Middle frontal gyrus (tissue), 1 donor: ENCODE measurements at regions not wholly inside any gene's neighbourhood (a gene's known extent, or its start where the extent isn't known, plus 50 kb on each side); places are given as distances from the start of the nearest gene placed in this dataset.

Source experiments
- DNase-seq: peaks from one replicate; pipeline ENCODE4 v3.0.0-alpha.2; 2015; ENCODE audit warnings: low spot score; ENCODE audit errors: extremely low spot score

DNA sequence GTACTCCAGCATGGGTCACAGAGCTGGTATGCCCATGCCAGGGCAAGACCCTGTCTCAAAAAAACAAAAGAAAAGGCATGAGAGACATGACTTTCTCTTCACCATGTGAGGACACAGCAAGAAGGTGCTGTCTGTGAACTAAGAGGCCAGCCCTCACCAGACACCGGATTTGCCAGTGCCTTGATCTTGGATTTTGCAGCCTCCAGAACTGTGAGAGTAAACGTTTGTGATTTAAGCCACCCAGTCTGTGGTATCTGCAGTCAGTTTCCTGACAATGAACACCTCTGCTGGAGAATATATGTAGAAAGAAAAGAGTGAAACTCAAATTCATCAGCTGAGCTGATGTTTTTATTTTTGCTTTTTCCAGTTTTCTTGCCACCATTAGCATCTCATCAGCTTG is 166.3 kb upstream of the RAB4A start:
- no peak for DNase-seq

- DNase-seq: no peak
Observed at GRCh38 chr1:229105109-229105508, 165.8 kb upstream of the RAB4A start.

- DNase-seq: no peak
Observed at GRCh38 chr1:229105822-229106525, 164.9 kb upstream of the RAB4A start.

- no peak for DNase-seq
Observed at GRCh38 chr1:229106526-229107125, 164.3 kb upstream of the RAB4A start.

- DNase-seq: no peak
Observed at GRCh38 chr1:229107304-229107815, 163.6 kb upstream of the RAB4A start.

DNA sequence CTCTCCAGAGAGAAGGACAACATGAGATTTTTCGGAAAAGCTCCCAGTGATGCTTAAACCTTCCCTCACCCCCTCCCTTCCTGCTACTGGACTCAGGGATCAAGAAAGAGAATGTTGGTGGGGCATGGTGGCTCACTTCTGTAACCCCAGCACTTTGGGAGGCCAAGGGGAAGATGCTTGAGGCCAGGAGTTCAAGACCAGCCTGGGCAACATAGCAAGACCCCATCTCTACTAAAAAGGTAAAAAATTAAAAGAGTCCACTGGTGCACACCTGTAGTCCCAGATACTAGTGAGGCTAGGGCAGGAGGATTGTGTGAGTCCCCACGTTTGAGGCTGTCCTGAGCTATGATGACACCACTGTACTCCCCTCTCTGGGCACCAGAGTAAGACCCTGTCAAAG is 162.9 kb upstream of the RAB4A start:
- DNase-seq: no peak

DNA sequence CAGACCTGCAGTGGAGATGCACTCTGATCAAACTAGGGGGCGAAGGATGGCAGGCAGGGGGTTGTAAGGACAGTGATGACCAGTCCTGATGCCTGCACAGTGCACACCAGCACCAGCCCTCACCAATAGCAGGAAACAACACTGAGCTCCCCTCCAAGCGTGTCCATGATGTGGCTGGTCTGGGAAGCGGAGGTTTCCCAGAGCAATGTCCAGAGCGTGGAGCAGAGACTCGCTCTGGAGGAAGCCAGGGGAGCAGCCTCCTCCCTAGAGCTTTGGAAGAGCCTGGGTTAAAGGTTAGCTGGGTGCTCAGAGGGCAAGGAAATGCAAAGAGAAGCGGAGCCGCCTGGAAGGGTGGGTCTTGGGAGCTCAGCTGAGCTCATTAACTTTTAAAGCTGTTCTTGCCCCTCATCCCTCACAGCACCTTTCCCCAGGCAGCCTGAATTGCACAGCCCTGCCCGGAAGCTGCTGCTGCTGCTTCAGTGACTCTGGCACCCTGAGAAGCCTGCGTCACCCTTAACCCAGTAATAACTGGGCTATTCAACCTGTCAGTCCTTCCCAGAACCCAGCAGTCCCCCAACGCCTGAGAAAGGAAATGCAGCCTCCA is 162.2 kb upstream of the RAB4A start:
- DNase-seq: no peak

DNA sequence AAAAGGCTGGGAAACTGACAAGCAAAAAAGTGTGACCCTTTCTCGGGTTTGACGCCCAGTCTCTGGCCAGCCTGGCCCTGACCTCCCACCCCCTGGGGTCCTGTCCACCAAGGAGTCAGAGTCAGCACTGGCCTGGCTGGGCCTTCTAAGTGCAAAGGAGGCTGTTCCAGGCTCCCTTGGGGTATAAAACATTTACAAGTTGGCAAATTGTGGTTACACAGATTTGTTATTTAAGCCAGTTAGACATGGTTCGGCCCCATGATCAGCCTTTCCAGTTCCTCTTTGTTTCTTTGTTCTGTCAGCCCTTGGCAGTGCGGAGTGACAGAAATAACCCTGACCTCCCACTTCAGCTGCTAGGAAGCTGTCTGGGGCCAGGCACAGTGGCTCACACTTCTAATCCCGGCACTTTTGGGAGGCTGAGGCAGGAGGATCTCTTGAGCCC is 161.6 kb upstream of the RAB4A start:
- DNase-seq: no peak

- DNase-seq: no peak
Observed at GRCh38 chr1:229110986-229111385, 159.9 kb upstream of the RAB4A start.

DNA sequence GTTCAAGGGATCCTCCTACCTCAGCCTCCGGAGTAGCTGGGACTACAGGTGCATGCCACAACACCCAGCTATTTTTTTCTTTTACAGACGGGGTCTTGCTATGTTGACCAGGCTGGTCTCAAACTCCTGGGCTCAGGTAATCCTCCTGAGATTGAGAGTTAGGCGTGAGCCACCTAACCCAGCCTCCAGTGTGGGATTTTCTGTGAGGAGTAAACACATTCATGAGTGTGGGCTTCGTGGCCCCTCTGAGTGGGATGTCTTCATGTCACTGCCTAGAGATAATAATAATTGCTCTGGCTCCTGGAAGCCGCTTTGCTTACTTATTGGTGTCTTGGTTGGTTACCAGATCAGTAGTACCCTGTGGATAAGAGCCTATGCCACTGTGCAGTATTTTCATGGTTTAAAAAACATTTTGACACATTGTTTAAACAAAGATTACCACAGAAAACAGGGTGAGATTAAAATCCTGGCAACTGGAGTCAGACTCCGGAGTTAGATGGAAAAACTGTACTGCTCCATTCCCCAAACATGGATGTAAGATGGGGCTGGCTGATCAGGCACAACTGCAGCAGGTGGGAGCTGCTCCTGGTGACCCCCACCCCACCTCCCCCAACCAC is 159.1 kb upstream of the RAB4A start:
- no peak for DNase-seq

- DNase-seq: no peak
Observed at GRCh38 chr1:229112832-229113548, 157.9 kb upstream of the RAB4A start.

DNA sequence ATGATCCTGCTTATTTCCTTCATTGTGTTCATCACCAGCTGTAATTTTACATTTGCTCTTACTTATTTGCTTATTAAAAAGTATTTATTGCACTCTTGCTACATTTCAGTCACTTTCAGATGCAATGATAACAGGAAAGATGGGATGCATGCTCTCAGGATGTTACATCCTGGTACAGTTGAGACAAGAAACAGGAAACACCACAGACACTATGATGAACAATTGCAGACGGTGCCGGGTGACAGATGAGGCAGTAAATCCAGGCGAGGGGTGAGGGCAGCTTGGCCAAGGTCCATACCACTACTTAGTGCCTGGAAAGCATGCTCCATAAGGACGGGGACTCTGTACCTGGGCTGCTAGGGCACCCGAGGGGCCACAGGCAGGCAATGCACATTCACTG is 156.6 kb upstream of the RAB4A start:
- no peak for DNase-seq

DNA sequence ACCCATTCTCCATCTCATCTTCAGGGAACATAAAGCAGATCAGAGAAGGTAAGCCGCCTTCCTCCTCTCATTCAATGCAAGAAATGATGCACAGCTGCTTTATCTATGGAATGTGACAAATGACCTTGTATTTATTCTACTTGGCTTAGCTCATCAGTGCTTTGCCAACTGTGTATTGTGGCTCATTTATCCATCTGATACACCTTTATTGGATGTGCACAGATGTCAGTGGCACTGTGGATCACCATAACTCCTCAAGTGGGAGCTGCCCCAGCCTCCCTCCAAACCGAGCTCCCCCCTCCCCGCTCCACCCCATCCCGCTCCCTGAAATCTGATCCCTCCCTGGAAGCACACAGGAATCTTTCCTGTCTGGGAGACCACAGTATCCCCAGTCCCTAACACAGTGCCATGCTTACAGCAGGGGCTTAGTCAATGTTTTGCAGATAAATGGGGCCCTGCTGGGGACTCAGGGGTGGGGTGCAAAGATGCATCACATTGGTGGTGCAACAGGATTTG is 156.0 kb upstream of the RAB4A start:
- DNase-seq: no peak

- DNase-seq: no peak
Observed at GRCh38 chr1:229116114-229116513, 154.8 kb upstream of the RAB4A start.

- no peak for DNase-seq
Observed at GRCh38 chr1:229117664-229118300, 153.1 kb upstream of the RAB4A start.

DNA sequence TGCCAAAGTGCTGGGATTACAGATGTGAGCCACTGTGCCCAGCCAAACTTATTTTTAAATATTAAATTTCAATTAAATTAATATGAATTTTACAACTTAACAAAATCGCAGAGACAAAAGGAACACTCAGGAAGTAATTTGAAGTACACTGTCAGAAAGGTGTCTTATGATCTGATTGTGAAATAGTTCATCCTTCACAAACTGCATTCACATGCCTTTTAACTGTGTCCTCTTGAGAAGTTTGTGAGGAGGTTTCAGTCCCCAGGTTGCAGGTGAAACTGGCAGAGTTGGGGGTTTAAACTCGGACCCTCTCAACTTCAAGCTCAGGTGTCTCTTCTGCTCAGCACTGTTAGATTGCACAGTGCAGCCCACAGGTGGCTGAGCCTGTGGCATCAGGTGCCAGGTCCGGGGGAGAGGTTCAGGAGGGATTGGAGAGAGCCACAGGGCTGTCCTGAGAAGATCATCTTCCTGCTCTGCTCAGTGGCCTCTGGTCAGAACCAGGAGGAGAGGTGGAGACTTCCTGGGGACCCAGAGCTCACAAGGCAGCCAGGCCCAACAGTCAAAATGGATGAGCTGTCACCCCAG is 152.3 kb upstream of the RAB4A start:
- no peak for DNase-seq

GRCh38 chr1:229119161-229119560 is 151.8 kb upstream of the RAB4A start:
- DNase-seq: no peak

- no peak for DNase-seq
Observed at GRCh38 chr1:229119876-229120275, 151.0 kb upstream of the RAB4A start.

- no peak for DNase-seq
Observed at GRCh38 chr1:229121845-229122436, 149.0 kb upstream of the RAB4A start.

- DNase-seq: no peak
Observed at GRCh38 chr1:229122606-229123005, 148.3 kb upstream of the RAB4A start.
